Cardiac fibroblast (primary cell): ENCODE measurements at regions not wholly inside any gene's neighbourhood (a gene's known extent, or its start where the extent isn't known, plus 50 kb on each side); places are given as distances from the start of the nearest gene placed in this dataset.

Source experiments
- DNase-seq, 2 donors: peaks; one replicate each; pipeline versions ENCODE4 v3.0.0 to v3.0.0-alpha.2; 2010; ENCODE audit warnings: low read depth in 2 of 2
- H3K4me3 ChIP-seq, 2 donors: replicated peaks in 1 of 2; 1 replicate in 1 of 2; 2 replicates in 1 of 2; pipeline ENCODE4 v1.5.1; 2011; ENCODE audit warnings: low read depth in 2 of 2, low read length in 2 of 2, mild to moderate bottlenecking in 2 of 2, moderate library complexity in 1 of 2
- CTCF ChIP-seq: IDR thresholded peaks from one replicate; pipeline ENCODE4 v1.5.1; 2011; ENCODE audit warnings: low read depth, mild to moderate bottlenecking, low read length, inconsistent platforms

DNA sequence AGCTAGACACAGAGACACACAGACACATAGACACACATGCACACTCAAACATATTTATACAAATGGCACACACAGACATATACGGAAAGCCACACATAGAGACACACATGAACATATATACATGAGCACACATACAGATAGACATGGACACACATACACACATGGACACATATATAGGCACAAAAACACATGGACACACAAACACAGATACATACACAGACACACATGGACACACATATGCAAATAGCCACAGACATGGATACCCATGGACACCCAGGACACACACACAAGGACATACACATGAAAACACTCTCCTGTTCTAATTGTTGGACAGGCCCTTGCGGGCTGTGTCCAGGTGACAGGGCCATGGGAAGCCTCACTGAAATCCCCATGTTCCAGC, 160.1 kb downstream of the IRS1 start:
- TF ChIP-seq CTCF, result no peak
- DNase-seq, result no peak
- no peak overlapping the region for H3K4me3 ChIP-seq

GRCh38 chr2:226638576-226638975, 161.0 kb downstream of the IRS1 start:
- H3K4me3 ChIP-seq, result no peak overlapping the region
- DNase-seq, result peak in 1 of 2 donors; percentile 19
- no peak for TF ChIP-seq CTCF

DNA sequence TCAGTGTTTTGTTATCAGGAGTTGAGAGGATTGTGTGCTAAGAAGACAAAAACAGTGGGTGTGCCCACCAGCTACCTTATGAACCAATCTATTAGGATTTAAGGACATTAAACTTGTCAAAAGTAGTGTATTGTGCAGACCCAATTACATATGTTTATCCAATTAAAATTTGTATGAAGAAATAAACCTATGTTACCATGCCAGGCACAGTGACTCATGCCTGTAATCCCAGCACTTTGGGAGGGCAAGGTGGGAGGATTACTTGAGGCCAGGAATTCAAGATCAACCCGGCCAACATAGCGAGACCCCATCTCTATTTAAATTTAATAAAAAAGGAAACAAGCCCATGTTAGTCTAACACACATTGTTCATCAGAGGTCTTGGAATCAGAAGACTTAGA, 162.2 kb downstream of the IRS1 start:
- TF ChIP-seq CTCF, result no peak
- H3K4me3 ChIP-seq, result no peak overlapping the region
- DNase-seq, result no peak

DNA sequence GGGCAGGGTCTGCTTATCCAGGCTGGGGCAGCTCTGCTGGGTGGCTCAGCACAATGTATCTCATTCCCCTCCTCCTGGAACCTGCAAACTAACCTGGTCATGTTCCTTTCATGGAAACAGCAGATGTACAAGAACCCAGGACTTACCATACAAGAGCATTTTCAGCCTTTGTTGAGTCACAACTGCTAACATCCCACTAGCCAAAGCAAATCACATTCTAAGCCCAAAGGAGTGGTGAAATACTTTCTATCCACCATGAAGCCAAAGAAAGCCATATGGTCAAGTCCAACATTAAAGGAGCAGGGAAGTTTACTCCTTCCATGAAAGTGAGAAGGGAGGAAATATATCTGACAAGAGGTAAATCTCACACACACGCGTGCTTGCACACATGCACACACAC, 163.0 kb downstream of the IRS1 start:
- no peak for TF ChIP-seq CTCF
- no peak overlapping the region for H3K4me3 ChIP-seq
- no peak for DNase-seq

GRCh38 chr2:226634943-226635604, 164.5 kb downstream of the IRS1 start:
- TF ChIP-seq CTCF, result no peak
- no peak for DNase-seq
- H3K4me3 ChIP-seq, result no peak overlapping the region

- DNase-seq, result peak in 1 of 2 donors; percentile 40
- no peak for TF ChIP-seq CTCF
- H3K4me3 ChIP-seq, result no peak overlapping the region
Observed at GRCh38 chr2:226631671-226632070, 167.9 kb downstream of the IRS1 start.

DNA sequence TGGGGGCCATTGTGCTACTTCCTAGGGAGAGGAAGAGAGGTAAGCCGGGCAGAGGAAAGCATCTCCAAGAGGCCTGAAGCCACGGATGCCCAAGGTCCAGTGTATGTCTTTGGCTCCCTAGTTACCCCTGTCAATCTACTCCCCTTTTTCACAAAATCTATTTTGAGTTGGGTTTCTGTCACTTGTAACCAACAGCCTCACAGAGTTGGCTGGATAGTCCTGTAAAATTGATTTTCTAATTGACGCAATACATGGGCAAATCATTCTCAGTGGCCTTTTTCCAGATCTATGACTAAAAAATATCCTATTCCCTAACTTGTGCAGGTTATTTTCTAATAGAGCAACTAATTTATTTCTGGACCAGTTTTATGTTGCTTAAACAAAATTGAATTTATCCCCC, 168.4 kb downstream of the IRS1 start:
- no peak for TF ChIP-seq CTCF
- DNase-seq, result no peak
- H3K4me3 ChIP-seq, result no peak overlapping the region
